Esophagus muscularis mucosa (tissue), 4 donors: ENCODE measurements at regions not wholly inside any gene's neighbourhood (a gene's known extent, or its start where the extent isn't known, plus 50 kb on each side); places are given as distances from the start of the nearest gene placed in this dataset.

Source experiments
- EP300 ChIP-seq: sonication (generic); formaldehyde crosslinking; IDR thresholded peaks from one replicate; pipeline ENCODE4 v1.6.1; 2017; ENCODE audit warnings: antibody characterized with exemption
- POLR2AphosphoS5 ChIP-seq, 2 donors: sonication (generic); formaldehyde crosslinking; IDR thresholded peaks; one replicate each; pipeline ENCODE4 v1.6.1; 2017; ENCODE audit warnings: antibody characterized with exemption in 2 of 2
- TF ChIP-seq, protein P1 (sequence below), 3 experiments: fragments of 200-600 bp in 2 of 3; fragments of 450-650 bp in 1 of 3; sonication (generic) in 2 of 3; IDR thresholded peaks; one replicate each; pipeline ENCODE4 v1.5.1; 2017 to 2019; ENCODE audit warnings: antibody characterized with exemption in 3 of 3, mild to moderate bottlenecking in 2 of 3, moderate library complexity in 1 of 3

DNA sequence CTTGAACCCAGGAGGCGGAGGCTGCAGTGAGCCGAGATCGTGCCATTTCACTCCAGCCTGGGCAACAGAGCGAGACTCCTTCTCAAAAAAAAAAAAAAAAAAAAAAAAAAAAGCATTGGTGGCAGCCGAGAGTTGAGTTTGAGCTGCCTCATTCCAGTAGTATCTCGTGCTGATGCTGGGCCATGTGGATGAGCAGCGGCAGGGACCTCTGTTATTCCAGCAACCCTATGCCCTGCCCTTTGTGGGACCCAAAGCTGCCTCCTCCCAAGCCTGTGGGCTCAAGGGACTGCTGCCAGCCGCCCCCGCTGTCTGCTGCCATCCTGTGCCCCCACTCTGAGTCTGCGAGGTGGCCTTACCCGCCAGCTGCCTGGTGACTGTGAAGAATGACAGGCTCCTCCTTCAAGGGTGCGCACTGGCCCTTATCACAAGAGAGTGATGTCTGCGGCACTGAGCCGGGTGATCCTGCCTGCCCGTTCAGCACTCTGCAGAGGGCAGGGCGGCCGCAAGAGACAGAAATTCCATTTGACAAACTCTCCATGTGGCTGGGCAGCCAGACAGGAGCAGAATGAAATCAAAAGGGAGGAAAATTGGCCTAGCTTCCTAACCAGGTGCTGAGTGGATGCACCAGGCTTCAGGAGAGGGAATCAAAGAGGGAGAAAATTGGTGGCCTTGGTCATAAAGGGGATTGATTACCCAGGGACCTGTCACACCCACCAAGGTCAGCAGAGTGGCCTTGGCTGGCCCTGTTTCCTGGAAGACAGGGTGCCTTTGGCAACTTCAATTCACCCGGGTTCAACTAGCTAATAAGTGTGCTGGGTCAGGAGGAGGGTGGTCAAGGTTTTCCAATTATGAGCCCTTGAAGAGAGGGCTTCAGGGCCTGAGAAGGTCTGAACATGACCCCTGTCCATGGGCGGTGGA, 65.3 kb upstream of the ZMIZ1 start:
- TF ChIP-seq POLR2AphosphoS5 (IDR thresholded peaks at IDR 0.05): no peak
- TF ChIP-seq, protein P1, sequence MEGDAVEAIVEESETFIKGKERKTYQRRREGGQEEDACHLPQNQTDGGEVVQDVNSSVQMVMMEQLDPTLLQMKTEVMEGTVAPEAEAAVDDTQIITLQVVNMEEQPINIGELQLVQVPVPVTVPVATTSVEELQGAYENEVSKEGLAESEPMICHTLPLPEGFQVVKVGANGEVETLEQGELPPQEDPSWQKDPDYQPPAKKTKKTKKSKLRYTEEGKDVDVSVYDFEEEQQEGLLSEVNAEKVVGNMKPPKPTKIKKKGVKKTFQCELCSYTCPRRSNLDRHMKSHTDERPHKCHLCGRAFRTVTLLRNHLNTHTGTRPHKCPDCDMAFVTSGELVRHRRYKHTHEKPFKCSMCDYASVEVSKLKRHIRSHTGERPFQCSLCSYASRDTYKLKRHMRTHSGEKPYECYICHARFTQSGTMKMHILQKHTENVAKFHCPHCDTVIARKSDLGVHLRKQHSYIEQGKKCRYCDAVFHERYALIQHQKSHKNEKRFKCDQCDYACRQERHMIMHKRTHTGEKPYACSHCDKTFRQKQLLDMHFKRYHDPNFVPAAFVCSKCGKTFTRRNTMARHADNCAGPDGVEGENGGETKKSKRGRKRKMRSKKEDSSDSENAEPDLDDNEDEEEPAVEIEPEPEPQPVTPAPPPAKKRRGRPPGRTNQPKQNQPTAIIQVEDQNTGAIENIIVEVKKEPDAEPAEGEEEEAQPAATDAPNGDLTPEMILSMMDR (IDR thresholded peaks at IDR 0.05): no peak
- TF ChIP-seq EP300: no peak
